ENCODE measurements at regions not wholly inside any gene's neighbourhood (a gene's known extent, or its start where the extent isn't known, plus 50 kb on each side); places are given as distances from the start of the nearest gene placed in this dataset.

- no peak for TF ChIP-seq TRIM22 (IDR thresholded peaks at IDR 0.05)
- no peak for TF ChIP-seq SP1 (IDR thresholded peaks at IDR 0.05)
- TF ChIP-seq SP1 (CRISPR knock-in tag; IDR thresholded peaks at IDR 0.05): no peak
- no peak for TF ChIP-seq SIN3A (IDR thresholded peaks at IDR 0.05; ENCODE audit: borderline replicate concordance, low read depth, low read length)
- TF ChIP-seq, protein P1, sequence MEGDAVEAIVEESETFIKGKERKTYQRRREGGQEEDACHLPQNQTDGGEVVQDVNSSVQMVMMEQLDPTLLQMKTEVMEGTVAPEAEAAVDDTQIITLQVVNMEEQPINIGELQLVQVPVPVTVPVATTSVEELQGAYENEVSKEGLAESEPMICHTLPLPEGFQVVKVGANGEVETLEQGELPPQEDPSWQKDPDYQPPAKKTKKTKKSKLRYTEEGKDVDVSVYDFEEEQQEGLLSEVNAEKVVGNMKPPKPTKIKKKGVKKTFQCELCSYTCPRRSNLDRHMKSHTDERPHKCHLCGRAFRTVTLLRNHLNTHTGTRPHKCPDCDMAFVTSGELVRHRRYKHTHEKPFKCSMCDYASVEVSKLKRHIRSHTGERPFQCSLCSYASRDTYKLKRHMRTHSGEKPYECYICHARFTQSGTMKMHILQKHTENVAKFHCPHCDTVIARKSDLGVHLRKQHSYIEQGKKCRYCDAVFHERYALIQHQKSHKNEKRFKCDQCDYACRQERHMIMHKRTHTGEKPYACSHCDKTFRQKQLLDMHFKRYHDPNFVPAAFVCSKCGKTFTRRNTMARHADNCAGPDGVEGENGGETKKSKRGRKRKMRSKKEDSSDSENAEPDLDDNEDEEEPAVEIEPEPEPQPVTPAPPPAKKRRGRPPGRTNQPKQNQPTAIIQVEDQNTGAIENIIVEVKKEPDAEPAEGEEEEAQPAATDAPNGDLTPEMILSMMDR (CRISPR knock-in tag; IDR thresholded peaks at IDR 0.05): no peak
- no peak for TF ChIP-seq ADNP (CRISPR knock-in tag; IDR thresholded peaks at IDR 0.05)
These were observed 185.9 kb downstream of the SEMA6A start for GRCh38 chr5:116388564-116389258.
